ENCODE measurements at regions not wholly inside any gene's neighbourhood (a gene's known extent, or its start where the extent isn't known, plus 50 kb on each side); places are given as distances from the start of the nearest gene placed in this dataset.
A peak's percentile ranks its signal among the peaks of the same experiment; 100 is the strongest.

- no peak overlapping the region for H3K27ac ChIP-seq
- no peak for TF ChIP-seq CTCF (IDR thresholded peaks at IDR 0.05)
- H3K4me3 ChIP-seq = no peak overlapping the region
- DNase-seq (ENCODE audit: low spot score) = no peak
These were observed 90.6 kb upstream of the TAF1B start for GRCh38 chr2:9752441-9753275.

- TF ChIP-seq CTCF (IDR thresholded peaks at IDR 0.05) = no peak
- Histone ChIP-seq H3K4me3 (peak overlapping the region; percentile 44), H3K27ac (no peak overlapping the region)
- DNase-seq (ENCODE audit: low spot score) = no peak
These were observed 90.0 kb upstream of the TAF1B start for GRCh38 chr2:9753276-9753600.

- H3K27ac ChIP-seq = no peak overlapping the region
- peak overlapping the region; percentile 44 for H3K4me3 ChIP-seq
- DNase-seq (ENCODE audit: low spot score) = no peak
- TF ChIP-seq CTCF (IDR thresholded peaks at IDR 0.05) = no peak
These were observed 89.4 kb upstream of the TAF1B start for GRCh38 chr2:9753665-9754531.

- TF ChIP-seq CTCF (IDR thresholded peaks at IDR 0.05) = no peak
- no peak overlapping the region for H3K4me3 ChIP-seq
These were observed 88.8 kb upstream of the TAF1B start for GRCh38 chr2:9754532-9754887.

GRCh38 chr2:9755008-9755407, 88.3 kb upstream of the TAF1B start:
- no peak for TF ChIP-seq CTCF (IDR thresholded peaks at IDR 0.05)
- H3K27ac ChIP-seq = no peak overlapping the region
- H3K4me3 ChIP-seq = no peak overlapping the region
- no peak for DNase-seq (ENCODE audit: low spot score)

More at GRCh38 chr2:9754532-9754887, 88.8 kb upstream of the TAF1B start:
- H3K27ac ChIP-seq = no peak overlapping the region
- no peak for DNase-seq (ENCODE audit: low spot score)

- H3K27ac ChIP-seq = no peak overlapping the region
- no peak for DNase-seq (ENCODE audit: low spot score)
- TF ChIP-seq CTCF (IDR thresholded peaks at IDR 0.05) = no peak
- H3K4me3 ChIP-seq = no peak overlapping the region
These were observed 87.6 kb upstream of the TAF1B start for GRCh38 chr2:9755638-9756037.
